AG09309 (cell line): ENCODE measurements at regions not wholly inside any gene's neighbourhood (a gene's known extent, or its start where the extent isn't known, plus 50 kb on each side); places are given as distances from the start of the nearest gene placed in this dataset.

Experiments used
- DNase-seq: peaks from one replicate; pipeline ENCODE4 v3.0.0-alpha.2; 2010; ENCODE audit warnings: low read depth
- H3K4me3 ChIP-seq: 2 replicates; pipeline ENCODE4 v1.5.1; 2011; ENCODE audit warnings: mild to moderate bottlenecking, low read depth, low read length, moderate library complexity; ENCODE audit not compliant: control insufficient read depth
- TF ChIP-seq, protein P1 (sequence below): IDR thresholded peaks from 2 replicates; pipeline ENCODE4 v1.5.1; 2011; ENCODE audit warnings: mild to moderate bottlenecking, low read depth, low read length, inconsistent platforms; ENCODE audit not compliant: insufficient read depth, control insufficient read depth; ENCODE audit errors: missing control alignments

DNA sequence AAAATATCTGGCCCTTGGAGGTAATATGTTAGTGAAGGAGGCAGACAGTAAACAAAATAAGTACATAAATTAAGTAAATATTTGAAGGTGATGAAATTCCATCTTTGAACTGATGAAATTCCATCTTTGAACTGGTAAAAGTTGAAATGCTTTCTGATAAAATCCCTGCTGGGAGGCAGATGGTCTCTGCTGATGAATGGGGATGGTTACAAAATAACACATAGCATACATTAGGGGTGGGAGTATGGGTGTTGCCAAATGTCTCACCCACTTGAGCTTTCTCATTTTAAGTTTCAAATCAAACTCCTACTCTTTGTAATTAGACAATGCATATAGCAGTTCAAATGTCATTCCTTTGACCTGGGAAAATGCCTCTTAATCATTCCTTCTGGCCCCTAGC lies 77.5 kb upstream of the SORCS3 start:
- H3K4me3 ChIP-seq, result no peak overlapping the region
- DNase-seq, result no peak
- TF ChIP-seq, protein P1, sequence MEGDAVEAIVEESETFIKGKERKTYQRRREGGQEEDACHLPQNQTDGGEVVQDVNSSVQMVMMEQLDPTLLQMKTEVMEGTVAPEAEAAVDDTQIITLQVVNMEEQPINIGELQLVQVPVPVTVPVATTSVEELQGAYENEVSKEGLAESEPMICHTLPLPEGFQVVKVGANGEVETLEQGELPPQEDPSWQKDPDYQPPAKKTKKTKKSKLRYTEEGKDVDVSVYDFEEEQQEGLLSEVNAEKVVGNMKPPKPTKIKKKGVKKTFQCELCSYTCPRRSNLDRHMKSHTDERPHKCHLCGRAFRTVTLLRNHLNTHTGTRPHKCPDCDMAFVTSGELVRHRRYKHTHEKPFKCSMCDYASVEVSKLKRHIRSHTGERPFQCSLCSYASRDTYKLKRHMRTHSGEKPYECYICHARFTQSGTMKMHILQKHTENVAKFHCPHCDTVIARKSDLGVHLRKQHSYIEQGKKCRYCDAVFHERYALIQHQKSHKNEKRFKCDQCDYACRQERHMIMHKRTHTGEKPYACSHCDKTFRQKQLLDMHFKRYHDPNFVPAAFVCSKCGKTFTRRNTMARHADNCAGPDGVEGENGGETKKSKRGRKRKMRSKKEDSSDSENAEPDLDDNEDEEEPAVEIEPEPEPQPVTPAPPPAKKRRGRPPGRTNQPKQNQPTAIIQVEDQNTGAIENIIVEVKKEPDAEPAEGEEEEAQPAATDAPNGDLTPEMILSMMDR, result no peak

DNA sequence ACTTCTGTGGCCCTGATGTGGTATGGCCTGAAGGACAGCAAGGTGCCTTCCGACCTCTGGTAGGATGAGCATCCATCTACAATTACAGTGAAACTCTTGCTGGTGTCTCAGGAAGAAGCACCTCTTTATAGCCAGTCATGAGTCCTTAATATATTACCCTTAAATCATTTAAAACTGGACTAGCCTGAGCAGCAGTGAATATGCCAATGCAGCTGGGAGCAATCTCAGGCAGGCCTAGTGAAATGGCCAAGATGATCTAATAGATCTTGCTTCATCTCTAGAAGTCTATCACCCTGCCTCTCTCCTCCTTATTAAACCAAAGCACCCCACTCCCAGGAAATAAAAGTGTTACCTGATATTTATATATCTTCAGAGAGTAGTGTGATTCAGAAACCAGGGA lies 66.7 kb upstream of the SORCS3 start:
- no peak for DNase-seq
- no peak overlapping the region for H3K4me3 ChIP-seq
- TF ChIP-seq, protein P1, result no peak

DNA sequence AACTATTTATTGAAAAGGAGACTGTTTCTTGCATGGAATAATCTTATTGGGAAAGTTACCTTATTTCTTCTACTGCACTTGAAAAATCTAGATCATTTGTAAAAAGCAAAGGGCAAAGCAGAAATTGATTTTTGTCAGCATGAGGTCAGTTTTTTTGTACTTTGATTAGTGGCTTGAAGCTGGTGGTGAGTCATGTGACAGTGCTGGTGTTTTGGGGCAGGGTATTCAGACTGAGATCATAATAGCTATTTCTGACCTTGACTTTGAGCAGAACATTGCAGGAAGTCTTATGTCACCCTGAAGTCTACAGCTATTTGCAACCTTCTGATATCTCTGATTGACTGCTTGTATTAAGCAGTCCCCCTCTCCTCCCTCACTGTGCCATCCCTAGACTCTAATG lies 66.3 kb upstream of the SORCS3 start:
- H3K4me3 ChIP-seq, result no peak overlapping the region
- no peak for DNase-seq
- TF ChIP-seq, protein P1, result no peak

DNA sequence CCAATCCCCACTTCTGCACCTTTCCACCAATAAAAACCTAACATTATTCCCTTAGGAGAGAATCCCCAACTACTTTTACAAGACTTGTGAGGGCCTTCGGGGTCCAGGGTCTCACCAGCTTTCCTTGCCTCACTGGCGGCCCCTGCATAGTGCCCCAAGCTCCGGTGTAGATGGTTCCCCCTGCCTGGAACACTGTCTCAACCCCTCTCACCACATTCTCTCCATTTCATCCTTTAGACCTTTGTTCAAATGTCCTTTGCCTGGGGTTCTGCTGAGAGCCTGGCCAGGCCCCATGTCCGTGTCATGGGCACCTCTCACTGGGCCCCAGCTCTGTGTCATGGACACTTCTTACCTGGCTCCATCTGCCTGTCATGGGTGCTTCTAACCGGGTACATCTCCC lies 64.5 kb upstream of the SORCS3 start:
- TF ChIP-seq, protein P1, result no peak
- no peak overlapping the region for H3K4me3 ChIP-seq
- no peak for DNase-seq

DNA sequence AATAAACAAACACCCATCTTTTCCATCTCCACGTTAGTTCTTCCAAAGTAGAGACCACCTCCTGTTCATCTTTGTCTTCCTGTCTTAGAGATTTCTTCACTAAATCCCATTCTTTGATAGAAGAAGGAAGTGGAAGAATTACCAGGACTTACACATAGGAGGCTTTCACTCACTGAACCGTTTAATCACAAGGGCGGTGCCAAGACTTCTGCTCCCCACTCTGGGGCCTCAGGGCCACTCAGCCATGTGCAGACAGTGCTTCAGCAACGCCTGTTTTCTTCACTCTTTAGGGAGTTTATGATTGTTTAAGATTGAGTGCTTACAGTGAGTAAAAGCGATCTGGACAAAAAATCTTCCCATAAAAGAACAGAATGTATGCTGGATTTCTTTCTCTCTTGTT lies 63.9 kb upstream of the SORCS3 start:
- no peak overlapping the region for H3K4me3 ChIP-seq
- TF ChIP-seq, protein P1, result no peak
- no peak for DNase-seq

DNA sequence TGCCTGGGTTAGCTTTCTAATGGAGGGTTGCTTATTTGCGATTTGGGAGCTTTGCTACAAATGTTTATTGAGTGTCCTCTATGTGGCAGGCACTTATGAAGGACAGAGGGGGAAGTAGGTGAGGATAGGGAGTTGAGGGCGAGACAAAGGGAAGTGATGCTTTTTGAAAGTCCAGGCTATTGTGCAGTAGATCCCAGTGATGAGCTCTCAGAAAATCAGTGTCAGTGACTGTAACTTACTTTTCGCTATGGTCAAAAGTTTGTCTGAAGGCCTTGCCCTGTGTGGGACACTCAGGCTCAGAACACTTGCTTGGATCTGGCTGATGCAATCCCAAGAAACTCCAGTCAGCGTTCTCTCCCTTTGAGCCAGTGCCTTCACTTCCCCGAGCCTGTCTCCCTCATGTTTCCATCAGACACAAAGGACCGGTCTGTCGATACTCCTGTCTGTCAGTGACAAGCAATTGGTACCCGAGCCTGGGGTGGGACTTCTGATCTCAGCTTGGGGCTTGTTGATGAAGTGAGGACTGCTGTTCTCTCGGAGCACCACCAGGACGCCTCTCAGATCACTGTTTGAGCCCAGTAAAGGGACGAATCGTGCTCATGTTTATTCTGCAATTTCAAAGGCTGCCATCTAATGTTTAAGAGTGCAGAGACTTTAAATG lies 63.1 kb upstream of the SORCS3 start:
- TF ChIP-seq, protein P1, result no peak
- DNase-seq, result no peak

DNA sequence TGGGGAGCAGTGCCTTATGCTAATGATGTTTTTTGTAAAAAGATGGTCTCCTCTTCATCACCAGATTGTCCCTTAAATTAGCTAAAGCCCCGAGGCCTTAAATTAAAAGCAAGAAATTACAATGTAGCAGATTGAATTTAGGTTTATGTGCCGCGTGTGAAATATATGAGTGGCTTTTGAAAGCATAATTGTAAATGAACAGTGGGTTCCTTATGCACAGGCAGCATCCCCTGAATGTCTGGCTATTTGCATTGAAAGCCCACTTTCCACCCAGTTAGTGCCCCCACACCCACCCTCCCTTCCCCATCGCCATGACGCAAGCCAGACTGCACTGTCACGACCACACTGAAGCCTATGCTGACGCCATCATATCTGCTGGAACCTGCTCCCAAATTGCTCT lies 62.4 kb upstream of the SORCS3 start:
- TF ChIP-seq, protein P1, result no peak
- no peak for DNase-seq
- H3K4me3 ChIP-seq, result no peak overlapping the region

More for the DNA sequence above, 63.1 kb upstream of the SORCS3 start:
- no peak overlapping the region for H3K4me3 ChIP-seq
